Liver (tissue), 8 donors: ENCODE measurements at regions not wholly inside any gene's neighbourhood (a gene's known extent, or its start where the extent isn't known, plus 50 kb on each side); places are given as distances from the start of the nearest gene placed in this dataset.
A peak's percentile ranks its signal among the peaks of the same experiment; 100 is the strongest.

Experiments
- DNase-seq: peaks from one replicate; pipeline ENCODE4 v3.0.0-alpha.2; 2017; ENCODE audit warnings: low spot score
- H3K27ac ChIP-seq, 2 donors: one replicate each; pipeline ENCODE4 v1.7.0; 2013; ENCODE audit warnings: inconsistent platforms in 2 of 2, low read length in 2 of 2, control low read depth in 1 of 2, low read depth in 1 of 2, mild to moderate bottlenecking in 1 of 2
- H3K27me3 ChIP-seq, 4 donors: one replicate each; pipeline versions ENCODE4 v1.6.1 to v1.7.0; 2013; ENCODE audit warnings: low read length in 3 of 4, inconsistent platforms in 1 of 4, mild to moderate bottlenecking in 1 of 4, moderate library complexity in 1 of 4; ENCODE audit not compliant: control insufficient read depth in 4 of 4, insufficient read depth in 4 of 4
- H3K36me3 ChIP-seq, 4 donors: one replicate each; pipeline versions ENCODE4 v1.6.1 to v1.7.0; 2013; ENCODE audit warnings: low read length in 3 of 4, mild to moderate bottlenecking in 3 of 4, low read depth in 1 of 4, moderate library complexity in 1 of 4; ENCODE audit not compliant: control insufficient read depth in 4 of 4, insufficient read depth in 3 of 4
- H3K4me1 ChIP-seq, 4 donors: one replicate each; pipeline versions ENCODE4 v1.6.1 to v1.7.0; 2013; ENCODE audit warnings: low read length in 3 of 4, mild to moderate bottlenecking in 3 of 4, moderate library complexity in 1 of 4; ENCODE audit not compliant: control insufficient read depth in 4 of 4, insufficient read depth in 4 of 4
- H3K4me3 ChIP-seq, 3 donors: one replicate each; pipeline versions ENCODE4 v1.6.1 to v1.7.0; 2013; ENCODE audit warnings: low read length in 3 of 3, control low read depth in 1 of 3, low read depth in 1 of 3, mild to moderate bottlenecking in 1 of 3
- H3K9ac ChIP-seq, 2 donors: one replicate each; pipeline ENCODE4 v1.7.0; 2013; ENCODE audit warnings: low read length in 2 of 2, mild to moderate bottlenecking in 2 of 2, moderate library complexity in 2 of 2, control low read depth in 1 of 2, low read depth in 1 of 2
- H3K9me3 ChIP-seq, 4 donors: one replicate each; pipeline versions ENCODE4 v1.6.1 to v1.7.0; 2013; ENCODE audit warnings: low read length in 3 of 4; ENCODE audit not compliant: control insufficient read depth in 4 of 4
- ATF3 ChIP-seq: IDR thresholded peaks from 2 replicates; pipeline ENCODE4 v1.6.1; 2016; ENCODE audit warnings: antibody characterized with exemption
- CTCF ChIP-seq: fragments of 150-350 bp; IDR thresholded peaks from 2 replicates; pipeline ENCODE4 v1.5.1; 2017; ENCODE audit warnings: improper control_type of control experiment, low read depth, low read length; ENCODE audit not compliant: missing input control
- EGR1 ChIP-seq, 2 donors: IDR thresholded peaks; 2 replicates each; pipeline ENCODE4 v1.6.1; 2016 to 2018; ENCODE audit warnings: antibody characterized with exemption in 2 of 2, low read depth in 2 of 2
- FOXA1 ChIP-seq: IDR thresholded peaks from 2 replicates; pipeline ENCODE4 v1.6.1; 2016; ENCODE audit warnings: antibody characterized with exemption
- FOXA2 ChIP-seq: IDR thresholded peaks from 2 replicates; pipeline ENCODE4 v1.6.1; 2016; ENCODE audit warnings: antibody characterized with exemption
- GABPA ChIP-seq, 2 donors: IDR thresholded peaks in 1 of 2; conservative IDR thresholded peaks in 1 of 2; 2 replicates each; pipeline ENCODE4 v1.6.1; 2016; ENCODE audit warnings: antibody characterized with exemption in 2 of 2, mild to moderate bottlenecking in 1 of 2, moderate library complexity in 1 of 2
- HNF4A ChIP-seq, 2 donors: conservative IDR thresholded peaks; 2 replicates each; pipeline ENCODE4 v1.6.1; 2016; ENCODE audit warnings: antibody characterized with exemption in 2 of 2, mild to moderate bottlenecking in 2 of 2
- HNF4G ChIP-seq: IDR thresholded peaks from 2 replicates; pipeline ENCODE4 v1.6.1; 2016; ENCODE audit warnings: antibody characterized with exemption
- JUND ChIP-seq, 2 donors: IDR thresholded peaks; 2 replicates each; pipeline ENCODE4 v1.6.1; 2016; ENCODE audit warnings: antibody characterized with exemption in 2 of 2
- MAX ChIP-seq: IDR thresholded peaks from 2 replicates; pipeline ENCODE4 v1.6.1; 2016; ENCODE audit warnings: antibody characterized with exemption
- NR2F2 ChIP-seq: IDR thresholded peaks from 2 replicates; pipeline ENCODE4 v1.6.1; 2016; ENCODE audit warnings: antibody characterized with exemption
- RAD21 ChIP-seq, 2 donors: IDR thresholded peaks; 2 replicates each; pipeline ENCODE4 v1.6.1; 2016; ENCODE audit warnings: antibody characterized with exemption in 2 of 2, mild to moderate bottlenecking in 2 of 2
- REST ChIP-seq: IDR thresholded peaks from 2 replicates; pipeline ENCODE4 v1.6.1; 2016; ENCODE audit warnings: antibody characterized with exemption, mild to moderate bottlenecking
- RXRA ChIP-seq, 2 donors: IDR thresholded peaks; 2 replicates each; pipeline ENCODE4 v1.6.1; 2017 to 2018; ENCODE audit warnings: antibody characterized with exemption in 2 of 2, mild to moderate bottlenecking in 1 of 2
- SP1 ChIP-seq: IDR thresholded peaks from 2 replicates; pipeline ENCODE4 v1.6.1; 2018; ENCODE audit warnings: antibody characterized with exemption, mild to moderate bottlenecking
- TAF1 ChIP-seq: conservative IDR thresholded peaks from 2 replicates; pipeline ENCODE4 v1.6.1; 2016; ENCODE audit warnings: antibody characterized with exemption, mild to moderate bottlenecking
- YY1 ChIP-seq: IDR thresholded peaks from 2 replicates; pipeline ENCODE4 v1.6.1; 2016; ENCODE audit warnings: antibody characterized with exemption, mild to moderate bottlenecking
- ZBTB33 ChIP-seq: IDR thresholded peaks from 2 replicates; pipeline ENCODE4 v1.6.1; 2016; ENCODE audit warnings: antibody characterized with exemption
- WGBS: extraction: QIAGEN DNeasy Blood & Tissue Kit; methylation state at CpG from one replicate; pipeline ENCODE4 v1.1.7; 2013; 5-methylcytosine and 5-hydroxymethylcytosine counted together
- donor health status: healthy.
- donor health status: healthy.
- donor health status: healthy.
- donor health status: healthy.
- donor health status: healthy.

GRCh38 chr9:70478963-70479641 lies 64.6 kb upstream of the KLF9 start:
- H3K9me3 ChIP-seq, result no peaks in the 10 kb centered on the region
- TF ChIP-seq YY1 (peak; percentile 71), RAD21 (IDR thresholded peaks at IDR 0.05) (peak; percentile 61 to 63), CTCF (no peak), HNF4G (peak; percentile 17), REST (peak; percentile 66), FOXA1 (peak; percentile 63), TAF1 (no peak), HNF4A (conservative IDR thresholded peaks at IDR 0.05) (peak; percentile 48 to 68), EGR1 (IDR thresholded peaks at IDR 0.05; ENCODE audit: low read depth in 2 of 2) (peak; percentile 63 to 93), GABPA (IDR thresholded peaks at IDR 0.05 in 1 of 2, conservative IDR thresholded peaks at IDR 0.05 in 1 of 2) (no peak), NR2F2 (no peak), ZBTB33 (peak; percentile 51), RXRA (IDR thresholded peaks at IDR 0.05) (peak; percentile 91 to 97), ATF3 (no peak), MAX (peak; percentile 96), SP1 (peak; percentile 84), FOXA2 (peak; percentile 88), JUND (IDR thresholded peaks at IDR 0.05) (peak in 1 of 2 donors; percentile 77)
- H3K36me3 ChIP-seq, result no peaks in the 10 kb centered on the region
- H3K4me1 ChIP-seq, result peaks cover 12 to 51% (median 30%) of the 10 kb centered on the region in 4 donors
- H3K27ac ChIP-seq, result peak overlapping the region; percentile 94 to 96
- peak overlapping the region in 1 of 2 donors; percentile 94 for H3K9ac ChIP-seq
- DNase-seq, result no peak
- 31% methylated on average over 3 of the region's 3 CpGs for WGBS
- H3K4me3 ChIP-seq, result no peak overlapping the region
- no peaks in the 10 kb centered on the region for H3K27me3 ChIP-seq
